GM10266 (cell line): ENCODE measurements at regions not wholly inside any gene's neighbourhood (a gene's known extent, or its start where the extent isn't known, plus 50 kb on each side); places are given as distances from the start of the nearest gene placed in this dataset.
"Not testable (repeated sequence)": the region's sequence is repeated elsewhere in the genome, so short reads cannot be mapped to it uniquely, and the experiment has no call there.

Source experiments
- DNase-seq: peaks from one replicate; pipeline ENCODE4 v3.0.0; 2012; ENCODE audit errors: extremely low spot score
- CTCF ChIP-seq: IDR thresholded peaks from 2 replicates; pipeline ENCODE4 v1.5.1; 2012; ENCODE audit warnings: mild to moderate bottlenecking, low read depth; ENCODE audit not compliant: control insufficient read depth, insufficient read depth; ENCODE audit errors: missing control alignments

GRCh38 chr12:5328669-5329517 lies 103.0 kb upstream of the NTF3 start:
- no peak for DNase-seq
- no peak for TF ChIP-seq CTCF

DNA sequence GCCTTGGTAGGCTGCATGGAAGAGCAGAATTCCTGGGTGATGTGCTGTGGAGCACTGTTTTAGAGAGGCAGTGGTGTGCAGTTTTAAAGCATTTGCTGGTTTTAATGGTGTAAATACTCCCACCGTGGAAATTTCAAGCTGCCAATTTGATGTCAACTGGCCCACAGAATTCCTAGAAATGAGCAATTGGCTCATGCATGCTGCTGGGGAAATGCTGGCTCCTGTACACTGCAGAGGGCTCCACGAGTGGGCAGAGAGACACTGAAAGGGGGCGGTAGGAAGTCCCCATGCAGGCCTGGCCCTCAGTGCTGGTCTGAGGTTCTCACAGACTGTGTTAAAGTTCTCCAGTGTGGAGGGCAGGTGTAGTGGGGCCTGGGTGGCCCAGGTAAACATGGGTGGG lies 99.4 kb upstream of the NTF3 start:
- DNase-seq = no peak
- TF ChIP-seq CTCF = no peak

DNA sequence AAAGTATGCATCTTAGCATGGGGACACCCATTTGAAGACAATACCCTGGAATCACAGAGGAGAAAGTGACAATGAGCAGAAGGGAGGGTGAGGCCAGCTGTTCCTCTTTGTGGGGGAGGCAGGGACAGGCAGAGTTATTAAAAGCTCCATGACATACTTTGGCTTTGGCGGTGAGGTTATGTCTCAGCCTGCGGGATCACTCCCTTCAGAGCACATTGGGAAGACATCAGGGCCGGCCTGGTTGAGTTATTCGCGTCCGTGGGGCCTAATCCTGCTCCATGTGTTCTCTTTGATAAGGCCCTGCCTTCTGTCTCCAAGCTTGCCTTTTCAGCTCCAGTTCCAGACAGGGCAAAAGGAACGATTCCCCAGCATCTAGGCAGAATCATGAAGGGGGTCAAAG lies 98.8 kb upstream of the NTF3 start:
- no peak for DNase-seq
- no peak for TF ChIP-seq CTCF

DNA sequence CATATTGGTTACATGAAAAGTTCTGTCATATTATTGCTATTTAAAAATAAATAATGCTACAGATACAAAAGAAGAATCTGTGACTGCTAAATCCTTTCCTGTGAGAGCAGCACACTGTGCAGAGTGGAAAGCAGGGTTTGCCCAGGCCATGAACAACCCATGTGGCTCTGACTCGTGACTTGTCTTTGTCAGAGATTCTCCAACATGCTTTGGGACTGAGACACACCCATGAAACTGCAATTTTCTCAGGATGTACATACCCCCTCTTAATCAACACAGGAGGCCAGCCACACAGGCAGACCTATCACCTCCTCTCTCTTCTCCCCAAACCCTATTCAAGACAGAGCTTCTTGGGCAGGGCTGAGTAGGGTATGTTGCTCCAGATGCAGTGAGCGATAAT lies 96.8 kb upstream of the NTF3 start:
- no peak for TF ChIP-seq CTCF
- DNase-seq = no peak

DNA sequence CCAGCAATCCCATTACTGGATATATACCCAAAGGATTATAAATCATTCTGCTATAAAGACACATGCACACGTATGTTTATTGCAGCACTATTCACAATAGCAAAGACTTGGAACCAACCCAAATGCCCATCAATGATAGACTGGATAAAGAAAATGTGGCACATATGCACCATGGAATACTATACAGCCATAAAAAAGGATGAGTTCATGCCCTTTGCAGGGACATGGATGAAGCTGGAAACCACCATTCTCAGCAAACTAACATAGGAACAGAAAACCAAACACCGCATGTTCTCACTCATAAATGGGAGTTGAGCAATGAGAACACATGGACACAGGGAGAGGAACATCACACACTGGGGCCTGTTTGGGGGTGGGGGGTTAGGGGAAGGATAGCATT lies 90.8 kb upstream of the NTF3 start:
- DNase-seq = not testable (repeated sequence)

GRCh38 chr12:5343711-5344110 lies 88.2 kb upstream of the NTF3 start:
- DNase-seq = no peak

DNA sequence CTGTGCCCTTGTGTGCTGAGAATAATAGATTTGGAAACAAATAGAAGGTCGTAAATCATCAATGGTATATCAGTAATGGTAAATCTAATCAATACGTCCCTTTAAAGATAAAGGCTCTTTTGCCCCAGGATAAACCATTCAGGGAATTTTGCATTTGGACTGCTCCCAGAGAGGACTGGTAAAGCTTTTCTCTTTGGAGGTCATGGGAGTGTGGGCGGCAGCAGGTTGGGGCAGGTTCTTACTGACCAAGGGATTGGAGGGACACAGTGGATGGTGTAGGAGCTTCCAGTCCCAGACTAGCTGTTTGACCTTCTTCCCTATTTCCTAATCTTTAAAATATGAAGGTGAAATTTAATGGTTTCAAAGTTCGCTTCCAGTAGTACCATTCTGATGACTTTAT lies 87.8 kb upstream of the NTF3 start:
- no peak for TF ChIP-seq CTCF
- no peak for DNase-seq

More at GRCh38 chr12:5343711-5344110, 88.2 kb upstream of the NTF3 start:
- no peak for TF ChIP-seq CTCF
